Right renal pelvis (tissue), 4 donors: ENCODE measurements at regions not wholly inside any gene's neighbourhood (a gene's known extent, or its start where the extent isn't known, plus 50 kb on each side); places are given as distances from the start of the nearest gene placed in this dataset.

Experiments used
- DNase-seq, 4 donors: peaks; one replicate each; pipeline ENCODE4 v3.0.0-alpha.2; 2013; ENCODE audit warnings: low read depth in 4 of 4, low spot score in 3 of 4, missing footprints in 1 of 4

GRCh38 chr9:12461763-12462460, 231.3 kb upstream of the TYRP1 start:
- DNase-seq, result no peak

DNA sequence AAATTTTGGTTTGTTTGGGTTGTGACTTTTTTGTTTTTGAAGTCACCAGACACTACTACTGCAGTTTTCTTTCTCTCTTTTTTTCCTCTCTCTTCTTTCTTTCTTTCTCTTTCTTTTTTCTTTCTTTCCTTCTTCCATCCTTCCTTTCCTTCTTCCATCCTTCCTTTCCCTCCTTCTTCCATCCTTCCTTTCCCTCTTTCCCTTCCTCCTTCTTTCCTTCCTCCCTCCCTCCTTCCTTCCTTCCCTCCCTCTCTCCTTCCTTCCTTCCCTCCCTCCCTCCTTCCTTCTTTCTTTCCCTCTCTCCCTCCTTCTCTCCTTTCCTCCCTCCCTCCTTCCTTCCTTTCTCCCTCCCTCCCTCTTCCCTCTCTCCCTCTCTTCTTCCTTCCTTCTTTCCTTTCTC, 230.3 kb upstream of the TYRP1 start:
- no peak for DNase-seq

DNA sequence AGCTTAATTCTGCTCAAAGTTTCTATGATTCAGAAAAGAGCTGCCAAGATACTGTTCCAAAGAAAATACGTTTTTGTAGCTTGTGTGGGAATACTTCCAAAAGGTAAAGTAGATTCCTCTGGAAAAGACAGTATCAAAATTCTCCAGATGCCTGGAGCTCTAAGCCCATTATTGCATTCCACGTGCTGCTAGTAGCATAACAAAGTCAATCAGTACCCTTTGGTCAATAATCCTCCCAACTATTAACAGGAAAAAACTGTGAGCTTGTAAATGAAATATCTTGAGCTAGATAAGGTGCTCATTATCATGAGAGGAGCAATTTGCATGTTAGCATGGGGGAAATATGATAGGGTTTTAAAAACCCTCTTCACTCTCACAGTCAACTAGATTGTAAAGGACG, 229.5 kb upstream of the TYRP1 start:
- DNase-seq, result no peak

DNA sequence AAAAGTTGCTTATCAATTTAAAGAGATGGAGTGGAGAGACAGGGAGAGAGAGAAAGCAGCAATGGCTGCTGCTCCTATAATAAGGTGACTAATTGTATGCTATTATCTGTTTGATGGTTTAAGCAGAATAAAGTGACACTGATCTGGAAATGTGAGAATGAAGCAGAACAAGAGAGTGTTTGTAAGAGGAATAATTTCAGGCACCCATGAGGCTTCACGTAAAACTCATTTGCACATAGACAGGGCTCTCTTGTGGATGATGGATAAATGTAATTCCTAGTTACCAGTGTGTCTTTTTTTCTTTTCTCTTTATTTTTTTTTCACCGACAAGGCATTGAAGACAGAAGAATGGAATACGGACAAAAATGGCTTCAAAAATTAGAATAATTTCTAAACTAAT, 228.8 kb upstream of the TYRP1 start:
- no peak for DNase-seq

- DNase-seq, result peak; percentile 16 to 33 (median 24)
Observed at GRCh38 chr9:12464910-12465512, 228.2 kb upstream of the TYRP1 start.

- no peak for DNase-seq
Observed at GRCh38 chr9:12469084-12469483, 224.1 kb upstream of the TYRP1 start.

DNA sequence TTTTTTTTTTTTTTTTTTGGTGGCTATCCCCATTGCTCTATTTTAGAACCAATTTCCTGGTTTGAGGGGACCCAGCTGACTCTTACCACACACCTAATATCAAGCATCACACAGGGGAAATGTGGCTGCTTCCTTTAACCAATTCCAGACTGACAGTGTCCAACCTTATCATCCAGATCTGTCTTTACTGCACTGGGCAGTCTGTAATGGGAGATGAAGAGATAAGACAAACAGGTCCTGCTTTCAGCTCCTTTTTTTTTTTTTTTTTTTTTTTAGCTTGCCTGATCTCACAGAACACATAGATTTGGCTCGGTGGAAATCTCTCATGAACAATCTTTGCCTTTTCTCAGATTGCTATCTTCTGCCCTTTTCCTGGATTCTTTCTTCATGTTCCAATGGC, 198.8 kb upstream of the TYRP1 start:
- no peak for DNase-seq

- no peak for DNase-seq
Observed at GRCh38 chr9:12497790-12498189, 195.4 kb upstream of the TYRP1 start.

DNA sequence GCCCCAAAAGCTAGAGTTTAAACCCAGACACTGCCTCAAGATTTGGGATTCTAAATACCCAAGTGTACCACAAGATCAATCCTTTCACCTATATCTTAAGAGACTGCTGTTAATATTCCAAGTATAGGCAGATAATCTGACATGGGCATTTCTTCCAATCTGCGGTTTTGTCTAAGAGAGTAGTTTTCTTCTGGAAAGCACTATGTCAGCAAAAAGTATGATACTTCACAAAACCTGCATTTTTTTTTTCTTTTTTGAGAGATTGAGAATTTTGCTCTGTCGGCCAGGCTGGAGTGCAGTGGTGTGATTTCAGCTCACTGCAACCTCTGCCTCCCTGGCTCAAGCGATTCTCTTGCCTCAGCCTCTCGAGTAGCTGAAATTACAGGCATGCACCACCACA, 190.7 kb upstream of the TYRP1 start:
- no peak for DNase-seq

DNA sequence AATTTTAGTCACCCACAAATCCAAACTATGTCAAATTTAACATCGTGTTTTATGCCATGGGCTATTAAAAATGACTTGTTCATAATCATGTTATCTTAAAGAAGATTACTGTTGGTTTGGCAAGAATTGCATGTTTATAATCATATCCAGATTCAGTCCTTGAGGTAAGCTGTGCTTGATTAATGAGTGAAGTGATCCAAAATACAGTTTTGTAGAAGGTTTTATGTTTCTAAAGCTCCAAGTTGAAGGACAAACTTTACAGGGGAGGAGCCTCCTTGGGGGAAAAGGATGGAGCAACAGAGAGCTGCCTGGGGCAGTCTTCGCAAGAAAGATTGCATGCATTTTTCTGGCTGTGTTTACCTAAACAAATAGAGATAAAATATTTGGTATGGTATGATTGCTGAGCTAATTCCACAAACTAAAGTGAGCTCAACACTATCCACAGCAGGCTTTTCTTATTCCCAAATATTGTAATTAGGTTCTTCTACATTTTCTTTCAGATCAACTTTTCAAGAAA, 189.5 kb upstream of the TYRP1 start:
- DNase-seq, result no peak

DNA sequence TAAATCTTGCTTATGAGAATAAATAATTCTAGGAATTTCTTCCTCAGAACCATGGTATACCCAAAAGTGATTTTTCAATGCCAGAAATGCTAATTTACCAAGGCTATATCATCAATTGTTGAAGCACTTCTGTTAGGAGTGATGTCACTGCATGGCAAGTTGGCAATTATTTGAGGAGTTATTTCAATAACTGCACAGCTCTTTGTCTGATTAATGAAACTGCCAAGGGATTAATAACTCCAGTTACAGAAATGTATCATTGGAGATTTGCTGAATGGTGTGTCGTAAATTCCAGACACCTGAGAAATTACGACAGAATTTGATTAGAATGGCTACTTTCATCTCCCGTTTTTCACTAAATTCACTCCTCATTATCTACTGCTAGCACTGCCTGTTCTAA, 182.6 kb upstream of the TYRP1 start:
- DNase-seq, result no peak

DNA sequence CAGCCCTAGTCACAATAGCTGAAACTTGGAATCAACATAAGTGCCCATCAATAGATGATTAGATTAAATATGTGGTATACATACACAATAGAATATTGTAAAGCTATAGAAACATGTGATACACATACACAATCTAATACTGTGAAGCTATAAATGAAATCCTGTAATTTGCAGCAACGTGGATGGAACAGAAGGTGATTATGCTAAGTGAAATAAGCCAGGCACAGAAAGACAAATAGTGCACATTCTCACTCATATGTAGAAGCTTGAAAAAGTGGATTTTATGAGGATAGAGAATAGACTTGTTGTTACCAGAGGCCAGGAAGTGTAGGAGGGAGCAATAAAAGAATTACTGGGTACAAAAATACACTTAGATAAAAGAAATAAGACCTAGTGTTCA, 181.5 kb upstream of the TYRP1 start:
- DNase-seq, result no peak

DNA sequence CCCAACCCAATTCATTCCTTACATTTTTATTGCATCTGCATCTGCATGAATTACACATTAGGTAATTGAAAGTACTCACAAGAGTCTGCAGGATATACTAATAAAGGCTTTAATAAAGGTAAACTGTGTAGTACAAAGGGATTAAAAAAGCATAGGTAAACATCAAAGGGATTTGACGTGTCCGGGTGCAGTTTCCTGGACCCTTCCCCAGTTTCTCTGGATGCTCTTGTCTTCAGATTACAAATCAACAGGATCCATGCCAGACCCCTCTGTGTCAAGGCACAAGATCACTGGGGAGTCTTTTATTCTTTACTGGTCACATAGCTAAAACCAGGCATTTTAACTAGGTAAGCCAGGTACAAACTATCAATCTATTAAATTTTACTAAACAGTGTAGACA, 177.2 kb upstream of the TYRP1 start:
- DNase-seq, result no peak

DNA sequence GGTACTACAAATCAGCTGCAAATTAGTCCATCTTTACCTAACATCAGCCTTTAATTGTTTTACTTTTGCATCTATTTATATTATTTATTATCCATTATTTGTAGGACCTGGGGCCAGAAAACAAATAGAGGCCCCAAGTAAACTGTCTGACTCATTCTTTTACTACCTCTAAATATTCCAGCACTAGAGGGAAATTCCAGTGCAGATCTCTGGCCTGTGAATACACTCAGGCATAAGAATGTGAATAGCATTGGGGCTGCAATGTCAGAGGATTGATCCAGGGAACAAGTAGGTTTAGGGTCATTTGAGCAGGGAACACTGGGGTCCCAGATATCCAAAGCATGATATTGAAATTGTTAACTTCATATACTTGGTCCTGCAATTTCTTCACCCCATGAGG, 176.6 kb upstream of the TYRP1 start:
- no peak for DNase-seq

- no peak for DNase-seq
Observed at GRCh38 chr9:12538842-12539579, 154.2 kb upstream of the TYRP1 start.

DNA sequence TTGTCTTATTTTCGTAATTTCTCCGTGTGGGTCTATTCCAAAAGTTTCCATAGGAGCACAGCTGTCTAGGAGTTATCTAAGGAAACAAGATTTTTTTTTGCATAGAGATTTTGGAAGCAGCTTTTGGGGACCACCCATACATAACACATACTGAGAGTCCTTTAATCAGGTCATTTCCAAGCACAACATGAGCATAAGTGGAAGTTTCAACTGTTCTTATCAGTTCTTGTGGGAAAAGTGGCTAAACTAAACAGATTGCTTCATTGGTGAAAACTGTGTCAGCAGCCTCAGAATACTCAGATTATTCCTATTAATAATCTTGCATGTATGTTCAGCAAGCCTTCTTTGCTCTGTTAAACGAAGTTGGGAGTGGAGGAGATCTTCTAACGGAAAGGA, 153.6 kb upstream of the TYRP1 start:
- DNase-seq, result no peak

GRCh38 chr9:12544700-12545099, 148.5 kb upstream of the TYRP1 start:
- DNase-seq, result no peak

- DNase-seq, result no peak
Observed at GRCh38 chr9:12554636-12555035, 138.5 kb upstream of the TYRP1 start.

- no peak for DNase-seq
Observed at GRCh38 chr9:12566404-12567090, 126.6 kb upstream of the TYRP1 start.

DNA sequence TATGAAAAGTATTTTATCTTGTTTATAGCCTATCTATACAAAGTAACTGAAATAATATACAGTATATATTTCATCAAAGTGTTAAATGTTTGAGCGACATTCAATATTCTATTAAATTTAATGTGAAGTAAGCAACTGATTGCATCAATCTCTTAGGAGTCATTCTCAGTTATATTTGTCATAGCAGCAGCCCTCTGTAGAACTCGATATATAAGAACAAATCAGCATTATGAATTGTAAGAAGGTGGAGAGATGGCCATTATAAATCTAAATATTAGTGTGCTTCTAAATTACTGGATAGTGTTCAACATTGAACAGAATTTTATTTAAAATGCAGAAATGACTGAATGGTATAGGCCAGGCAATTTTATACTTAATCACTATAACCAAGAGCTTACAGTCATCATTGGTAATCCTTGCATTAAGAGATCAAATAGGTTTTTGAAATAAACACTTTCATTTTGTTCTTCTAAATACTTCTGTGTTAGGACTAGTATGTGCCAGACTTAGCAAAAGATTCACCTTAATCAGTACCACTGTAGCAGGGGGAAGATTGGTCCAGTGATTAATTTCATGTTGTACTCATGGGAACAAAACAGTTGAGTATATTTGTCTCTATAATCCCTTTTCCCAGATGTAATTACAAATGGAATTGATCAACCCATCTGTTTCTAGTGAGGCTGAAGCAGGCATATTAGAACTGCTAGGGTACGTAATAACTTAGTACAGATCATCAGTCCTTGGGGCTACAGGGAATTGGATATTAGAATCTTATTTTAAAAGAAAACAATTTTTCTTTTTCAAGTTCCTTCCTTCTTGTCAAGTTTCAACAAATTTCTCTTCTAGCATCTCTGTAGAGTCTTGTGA, 108.3 kb upstream of the TYRP1 start:
- no peak for DNase-seq
